ENCODE measurements at regions not wholly inside any gene's neighbourhood (a gene's known extent, or its start where the extent isn't known, plus 50 kb on each side); places are given as distances from the start of the nearest gene placed in this dataset.

DNA sequence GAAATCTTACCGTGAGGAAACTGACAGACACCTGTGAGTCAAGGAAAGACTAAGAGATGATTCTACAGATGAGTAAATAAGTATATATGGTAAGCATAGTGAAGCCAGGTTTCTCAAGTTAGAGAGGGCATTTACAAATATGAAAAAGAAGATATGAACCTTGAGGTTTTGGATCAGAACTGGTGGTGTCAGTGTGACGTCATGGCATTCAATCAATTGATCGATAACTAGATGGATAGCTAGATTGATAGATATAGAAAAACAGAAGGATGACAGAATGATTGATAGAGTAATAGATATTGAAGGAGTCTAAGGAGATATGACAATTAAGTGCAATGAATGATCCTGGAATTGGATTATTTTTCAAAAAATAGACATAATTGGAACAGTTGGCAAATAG, 350.2 kb upstream of the MC4R start:
- TF ChIP-seq CTCF (IDR thresholded peaks at IDR 0.05) (no peak), POLR2A (IDR thresholded peaks at IDR 0.05) (no peak)

Measured in body of pancreas (tissue), 4 donors.